ENCODE measurements at regions not wholly inside any gene's neighbourhood (a gene's known extent, or its start where the extent isn't known, plus 50 kb on each side); places are given as distances from the start of the nearest gene placed in this dataset.

- WGBS, 2 experiments (ENCODE audit: extremely low coverage in 2 of 2, insufficient read length in 1 of 2), result no CpG with 5 or more reads among the region's 2 CpGs
- H3K4me3 ChIP-seq (ENCODE audit: insufficient read depth, low read depth, low read length), result no peak overlapping the region
- H2AK9ac ChIP-seq (replicated peaks; ENCODE audit: low read depth, low read length, poor library complexity), result no peak overlapping the region
- no peak overlapping the region for H2BK20ac ChIP-seq (ENCODE audit: low read depth, low read length)
- no peak overlapping the region for H3K14ac ChIP-seq (replicated peaks; ENCODE audit: low read depth, low read length)
- ChIA-PET POLR2A (ENCODE audit: unreplicated experiment) (no interaction called here), CTCF (no interaction called here)
- no peak overlapping the region for H2BK15ac ChIP-seq (ENCODE audit: low read depth, low read length)
- H2BK120ac ChIP-seq (ENCODE audit: low read depth, low read length), result no peak overlapping the region
- H3K9ac ChIP-seq (ENCODE audit: low read depth, low read length), result no peak overlapping the region
- H2AK5ac ChIP-seq (ENCODE audit: low read depth, low read length), result no peak overlapping the region
- no TSS peak for BruUV-seq (replicated peaks)
- no peaks in the 10 kb centered on the region for H3K36me3 ChIP-seq (ENCODE audit: control insufficient read depth, insufficient read depth, low read length)
- no peak overlapping the region for H4K5ac ChIP-seq (ENCODE audit: low read depth, low read length)
- H4K8ac ChIP-seq (ENCODE audit: low read depth in 2 of 2, low read length in 2 of 2), result no peak overlapping the region
- H4K91ac ChIP-seq (ENCODE audit: insufficient read depth, low read depth, low read length), result no peak overlapping the region
- H4K20me1 ChIP-seq (ENCODE audit: insufficient read depth, low read length), result no peaks in the 10 kb centered on the region
- no peaks in the 10 kb centered on the region for H3K4me1 ChIP-seq (ENCODE audit: control insufficient read depth, insufficient read depth, low read length)
- H3K9me1 ChIP-seq (ENCODE audit: insufficient read depth, low read length), result no peaks in the 10 kb centered on the region
- H3K23ac ChIP-seq (ENCODE audit: low read depth, low read length), result no peak overlapping the region
- 0 out of 2 replicates have a peak, but pooled peaks cover 2% of the 10 kb centered on the region for H3K9me3 ChIP-seq (ENCODE audit: control insufficient read depth, insufficient read depth, low read length)
- no peak overlapping the region for H2BK5ac ChIP-seq (ENCODE audit: low read depth, low read length, poor library complexity, severe bottlenecking)
- no peak for TF ChIP-seq CEBPB (IDR thresholded peaks at IDR 0.05; ENCODE audit: low read depth, low read length)
- TF ChIP-seq, protein P1, sequence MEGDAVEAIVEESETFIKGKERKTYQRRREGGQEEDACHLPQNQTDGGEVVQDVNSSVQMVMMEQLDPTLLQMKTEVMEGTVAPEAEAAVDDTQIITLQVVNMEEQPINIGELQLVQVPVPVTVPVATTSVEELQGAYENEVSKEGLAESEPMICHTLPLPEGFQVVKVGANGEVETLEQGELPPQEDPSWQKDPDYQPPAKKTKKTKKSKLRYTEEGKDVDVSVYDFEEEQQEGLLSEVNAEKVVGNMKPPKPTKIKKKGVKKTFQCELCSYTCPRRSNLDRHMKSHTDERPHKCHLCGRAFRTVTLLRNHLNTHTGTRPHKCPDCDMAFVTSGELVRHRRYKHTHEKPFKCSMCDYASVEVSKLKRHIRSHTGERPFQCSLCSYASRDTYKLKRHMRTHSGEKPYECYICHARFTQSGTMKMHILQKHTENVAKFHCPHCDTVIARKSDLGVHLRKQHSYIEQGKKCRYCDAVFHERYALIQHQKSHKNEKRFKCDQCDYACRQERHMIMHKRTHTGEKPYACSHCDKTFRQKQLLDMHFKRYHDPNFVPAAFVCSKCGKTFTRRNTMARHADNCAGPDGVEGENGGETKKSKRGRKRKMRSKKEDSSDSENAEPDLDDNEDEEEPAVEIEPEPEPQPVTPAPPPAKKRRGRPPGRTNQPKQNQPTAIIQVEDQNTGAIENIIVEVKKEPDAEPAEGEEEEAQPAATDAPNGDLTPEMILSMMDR (conservative IDR thresholded peaks at IDR 0.05; ENCODE audit: low read depth, low read length), result no peak
- no peak for TF ChIP-seq RAD21 (IDR thresholded peaks at IDR 0.05; ENCODE audit: low read length)
- TF ChIP-seq SMC3 (IDR thresholded peaks at IDR 0.05; ENCODE audit: low read depth, low read length), result no peak
- TF ChIP-seq, protein P2, sequence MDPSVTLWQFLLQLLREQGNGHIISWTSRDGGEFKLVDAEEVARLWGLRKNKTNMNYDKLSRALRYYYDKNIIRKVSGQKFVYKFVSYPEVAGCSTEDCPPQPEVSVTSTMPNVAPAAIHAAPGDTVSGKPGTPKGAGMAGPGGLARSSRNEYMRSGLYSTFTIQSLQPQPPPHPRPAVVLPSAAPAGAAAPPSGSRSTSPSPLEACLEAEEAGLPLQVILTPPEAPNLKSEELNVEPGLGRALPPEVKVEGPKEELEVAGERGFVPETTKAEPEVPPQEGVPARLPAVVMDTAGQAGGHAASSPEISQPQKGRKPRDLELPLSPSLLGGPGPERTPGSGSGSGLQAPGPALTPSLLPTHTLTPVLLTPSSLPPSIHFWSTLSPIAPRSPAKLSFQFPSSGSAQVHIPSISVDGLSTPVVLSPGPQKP (IDR thresholded peaks at IDR 0.05; ENCODE audit: borderline replicate concordance, low read depth, low read length), result no peak
- TF ChIP-seq MXI1 (IDR thresholded peaks at IDR 0.05; ENCODE audit: borderline replicate concordance, low read depth, low read length), result no peak
- TF ChIP-seq RFX5 (IDR thresholded peaks at IDR 0.05; ENCODE audit: low read depth, low read length), result no peak
- TF ChIP-seq CHD1 (IDR thresholded peaks at IDR 0.05; ENCODE audit: low read depth, low read length), result no peak
- no peaks in the 10 kb centered on the region for H3K27me3 ChIP-seq (ENCODE audit: control insufficient read depth, insufficient read depth, low read length)
- no peak overlapping the region for H3K27ac ChIP-seq (ENCODE audit: insufficient read depth, low read length)
- no peak overlapping the region for H3K4ac ChIP-seq (ENCODE audit: low read depth, low read length)
- H3K56ac ChIP-seq (ENCODE audit: extremely low read depth, insufficient read depth, low read length), result no peak overlapping the region
- H3K4me2 ChIP-seq (ENCODE audit: low read depth, low read length), result no peak overlapping the region
- intact Hi-C loops (cut with micrococcal nuclease), result no loop called here
- no peaks in the 10 kb centered on the region for H3K79me1 ChIP-seq (ENCODE audit: low read depth in 1 of 2, low read length in 2 of 2)
- H2AFZ ChIP-seq (replicated peaks; ENCODE audit: low read length, poor library complexity), result no peak overlapping the region
- no peak for ATAC-seq (ENCODE audit: low read depth)
- no peak overlapping the region for H3K18ac ChIP-seq (ENCODE audit: low read depth, low read length)
- in situ Hi-C loops (cut with MboI; ENCODE audit: low sequenced_read_pairs), result no loop called here
- no peak for DNase-seq
- dilution Hi-C loops (cut with HindIII; ENCODE audit: low sequenced_read_pairs, unreplicated experiment), result no loop called here
These were observed 685.6 kb downstream of the TBC1D32 start for GRCh38 chr6:120648713-120649112.

Data from IMR-90 (cell line).